GF-D8 (cell line): ENCODE measurements at regions not wholly inside any gene's neighbourhood (a gene's known extent, or its start where the extent isn't known, plus 50 kb on each side); places are given as distances from the start of the nearest gene placed in this dataset.
"Not testable (repeated sequence)": the region's sequence is repeated elsewhere in the genome, so short reads cannot be mapped to it uniquely, and the experiment has no call there.

ENCODE experiments used
- DNase-seq: peaks from one replicate; lab custom pipeline; 2025; lab: John Stamatoyannopoulos, UW

- not testable (repeated sequence) for DNase-seq
Measured at GRCh38 chr3:162640208-162640607, 1143.6 kb downstream of the OTOL1 start.

- no peak for DNase-seq
Measured at GRCh38 chr3:162641317-162641716, 1144.7 kb downstream of the OTOL1 start.

- DNase-seq, result no peak
Measured at GRCh38 chr3:162641907-162642306, 1145.3 kb downstream of the OTOL1 start.

- no peak for DNase-seq
Measured at GRCh38 chr3:162643245-162643644, 1146.6 kb downstream of the OTOL1 start.

- no peak for DNase-seq
Measured at GRCh38 chr3:162647321-162647720, 1150.7 kb downstream of the OTOL1 start.

- DNase-seq, result no peak
Measured at GRCh38 chr3:162658003-162658402, 1161.4 kb downstream of the OTOL1 start.

- no peak for DNase-seq
Measured at GRCh38 chr3:162665684-162666391, 1169.2 kb downstream of the OTOL1 start.

- no peak for DNase-seq
Measured at GRCh38 chr3:162666835-162667234, 1170.2 kb downstream of the OTOL1 start.

GRCh38 chr3:162670181-162670580 lies 1173.6 kb downstream of the OTOL1 start:
- DNase-seq, result no peak

- DNase-seq, result no peak
Measured at GRCh38 chr3:162677475-162677874, 1180.9 kb downstream of the OTOL1 start.

GRCh38 chr3:162678941-162679340 lies 1182.3 kb downstream of the OTOL1 start:
- no peak for DNase-seq

GRCh38 chr3:162684260-162684659 lies 1187.7 kb downstream of the OTOL1 start:
- no peak for DNase-seq

- DNase-seq, result no peak
Measured at GRCh38 chr3:162699291-162699690, 1202.7 kb downstream of the OTOL1 start.

- DNase-seq, result no peak
Measured at GRCh38 chr3:162701211-162701610, 1204.6 kb downstream of the OTOL1 start.

- DNase-seq, result no peak
Measured at GRCh38 chr3:162702768-162703385, 1206.3 kb downstream of the OTOL1 start.

GRCh38 chr3:162704238-162704637 lies 1207.6 kb downstream of the OTOL1 start:
- no peak for DNase-seq

- no peak for DNase-seq
Measured at GRCh38 chr3:162704799-162705385, 1208.3 kb downstream of the OTOL1 start.

GRCh38 chr3:162708394-162708793 lies 1211.8 kb downstream of the OTOL1 start:
- DNase-seq, result not testable (repeated sequence)

GRCh38 chr3:162708942-162709706 lies 1212.5 kb downstream of the OTOL1 start:
- not testable (repeated sequence) for DNase-seq

GRCh38 chr3:162710332-162711112 lies 1213.9 kb downstream of the OTOL1 start:
- DNase-seq, result no peak

- not testable (repeated sequence) for DNase-seq
Measured at GRCh38 chr3:162717074-162717473, 1220.5 kb downstream of the OTOL1 start.

- no peak for DNase-seq
Measured at GRCh38 chr3:162718697-162719096, 1222.1 kb downstream of the OTOL1 start.
